H7 (cell line): ENCODE measurements at regions not wholly inside any gene's neighbourhood (a gene's known extent, or its start where the extent isn't known, plus 50 kb on each side); places are given as distances from the start of the nearest gene placed in this dataset.

Source experiments
- DNase-seq: peaks from one replicate; pipeline ENCODE4 v3.0.0; 2012
- H3K27me3 ChIP-seq: 2 replicates; pipeline ENCODE4 v1.6.0; 2011; ENCODE audit warnings: mild to moderate bottlenecking, low read length; ENCODE audit not compliant: control insufficient read depth, insufficient read depth
- H3K36me3 ChIP-seq: replicated peaks from 2 replicates; pipeline ENCODE4 v1.5.1; 2011; ENCODE audit warnings: low read length; ENCODE audit not compliant: control insufficient read depth, insufficient read depth
- H3K4me3 ChIP-seq: 2 replicates; pipeline ENCODE4 v1.5.1; 2011; ENCODE audit warnings: low read depth, mild to moderate bottlenecking, control low read depth, low read length, moderate library complexity; ENCODE audit not compliant: insufficient read depth

GRCh38 chr5:163383754-163384153, 53.6 kb upstream of the CCNG1 start:
- no peaks in the 10 kb centered on the region for H3K36me3 ChIP-seq
- no peak overlapping the region for H3K4me3 ChIP-seq
- DNase-seq: no peak

GRCh38 chr5:163384669-163385068, 52.7 kb upstream of the CCNG1 start:
- DNase-seq: no peak
- Histone ChIP-seq H3K36me3 (no peaks in the 10 kb centered on the region), H3K27me3 (no peaks in the 10 kb centered on the region), H3K4me3 (no peak overlapping the region)

More at GRCh38 chr5:163383754-163384153, 53.6 kb upstream of the CCNG1 start:
- H3K27me3 ChIP-seq: no peaks in the 10 kb centered on the region

DNA sequence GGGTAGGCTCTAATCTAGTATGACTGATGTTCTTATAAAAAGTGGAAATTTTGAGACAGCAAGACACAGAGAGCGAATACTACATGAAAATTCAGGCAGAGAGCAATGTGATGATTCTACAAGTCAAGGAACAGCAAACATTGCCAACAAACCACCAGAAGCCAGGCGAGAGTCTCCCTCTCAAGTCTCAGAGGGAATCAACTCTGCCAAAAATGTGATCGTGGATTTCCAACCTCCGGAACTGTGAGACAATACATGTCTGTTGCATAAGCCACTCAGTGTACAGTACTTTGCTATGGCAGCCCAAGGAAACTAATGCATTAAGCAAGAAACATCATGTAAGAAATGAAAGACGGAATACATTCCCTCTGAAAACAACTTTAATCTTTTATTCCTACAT, 52.1 kb upstream of the CCNG1 start:
- H3K27me3 ChIP-seq: no peaks in the 10 kb centered on the region
- H3K4me3 ChIP-seq: no peak overlapping the region
- DNase-seq: no peak
- no peaks in the 10 kb centered on the region for H3K36me3 ChIP-seq

- Histone ChIP-seq H3K4me3 (no peak overlapping the region), H3K27me3 (no peaks in the 10 kb centered on the region), H3K36me3 (no peaks in the 10 kb centered on the region)
- DNase-seq: no peak
These were observed 51.6 kb upstream of the CCNG1 start for GRCh38 chr5:163385824-163386223.

- no peak for DNase-seq
- no peaks in the 10 kb centered on the region for H3K27me3 ChIP-seq
These were observed 51.0 kb upstream of the CCNG1 start for GRCh38 chr5:163386352-163386751.

GRCh38 chr5:163387589-163388343, 49.6 kb upstream of the CCNG1 start:
- Histone ChIP-seq H3K4me3 (no peak overlapping the region), H3K27me3 (no peaks in the 10 kb centered on the region), H3K36me3 (no peaks in the 10 kb centered on the region)
- DNase-seq: no peak

More at GRCh38 chr5:163386352-163386751, 51.0 kb upstream of the CCNG1 start:
- Histone ChIP-seq H3K36me3 (no peaks in the 10 kb centered on the region), H3K4me3 (no peak overlapping the region)
